G401 (cell line): ENCODE measurements at regions not wholly inside any gene's neighbourhood (a gene's known extent, or its start where the extent isn't known, plus 50 kb on each side); places are given as distances from the start of the nearest gene placed in this dataset.
A peak's percentile ranks its signal among the peaks of the same experiment; 100 is the strongest.

Source experiments
- DNase-seq: peaks from one replicate; pipeline ENCODE4 v3.0.0-alpha.2; 2015; ENCODE audit warnings: low spot score
- in situ Hi-C: cut with HindIII; loops from 2 replicates; pipeline ENCODE4 v1.10.0; 2016; ENCODE audit warnings: low sequenced_read_pairs, mixed read lengths

DNA sequence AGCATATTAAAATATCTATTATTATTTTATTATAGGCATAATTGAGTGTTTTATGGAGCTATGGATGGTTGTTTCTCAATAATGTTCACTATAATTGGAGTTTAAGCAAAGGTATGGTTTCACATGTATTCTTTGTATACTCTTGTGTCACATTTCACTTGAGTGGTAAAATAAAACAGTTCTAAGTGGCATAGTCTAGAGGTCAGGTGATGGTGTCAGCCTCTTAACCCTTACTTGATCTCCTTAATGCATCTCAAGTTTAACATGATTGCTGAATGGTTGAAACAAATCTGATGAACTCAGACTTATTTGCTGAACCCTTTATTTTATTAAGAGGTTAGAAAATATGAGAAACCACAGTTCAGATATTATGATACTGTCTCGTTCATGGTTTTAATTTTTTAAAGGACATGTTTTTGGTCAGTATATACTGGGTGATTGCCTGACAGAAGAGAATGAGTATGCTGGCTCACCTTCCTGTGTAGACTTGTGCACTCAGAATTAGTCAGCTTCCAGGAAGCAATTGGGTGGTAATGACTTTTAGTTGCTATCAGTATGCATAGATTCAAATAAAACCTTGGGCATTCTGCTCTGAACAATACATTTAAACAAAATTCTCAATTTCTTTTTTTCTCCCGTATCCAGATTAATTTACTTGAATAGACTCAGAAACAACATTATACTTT lies 464.6 kb downstream of the PCNX1 start:
- in situ Hi-C loops = no loop called here
- DNase-seq = no peak

DNA sequence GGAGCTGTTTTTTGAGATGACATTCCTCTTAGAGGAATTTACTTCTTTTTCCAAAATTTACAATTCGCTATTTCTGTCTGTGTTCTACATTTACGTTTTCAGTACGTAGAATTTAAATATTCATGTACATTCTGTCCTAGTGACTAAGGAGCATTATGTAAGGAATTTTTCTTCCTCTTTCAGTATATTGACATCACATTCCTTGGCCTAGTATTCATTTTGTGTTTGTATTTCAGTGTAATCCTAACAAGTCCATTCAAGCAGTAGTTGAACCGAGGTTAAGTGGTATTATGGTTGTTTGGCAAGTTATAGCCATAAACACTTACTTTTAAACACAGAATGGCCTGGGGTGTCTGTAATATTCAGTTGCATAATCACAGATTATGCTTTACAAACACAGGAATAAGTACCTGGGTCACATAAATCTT lies 465.2 kb downstream of the PCNX1 start:
- no peak for DNase-seq
- in situ Hi-C loops = no loop called here

DNA sequence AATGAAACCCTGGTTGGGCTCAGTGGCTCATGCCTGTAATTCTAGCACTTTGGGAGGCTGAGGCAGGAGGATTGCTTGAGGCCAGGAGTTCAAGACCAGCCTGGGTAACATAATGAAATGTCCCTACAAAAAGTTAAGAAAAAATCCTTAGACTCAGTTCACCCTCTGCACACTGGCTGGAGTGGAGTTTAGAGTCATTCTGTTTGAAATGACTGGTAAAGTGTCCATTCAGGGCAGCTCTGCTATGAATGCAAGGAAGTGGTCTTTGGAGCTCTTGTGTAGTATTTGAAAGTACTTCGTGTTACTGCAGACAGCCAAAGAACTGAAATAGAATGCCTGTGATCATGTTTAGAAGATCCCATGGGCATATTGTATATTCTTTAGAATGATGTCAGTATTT lies 466.5 kb downstream of the PCNX1 start:
- in situ Hi-C loops = no loop called here
- DNase-seq = no peak

DNA sequence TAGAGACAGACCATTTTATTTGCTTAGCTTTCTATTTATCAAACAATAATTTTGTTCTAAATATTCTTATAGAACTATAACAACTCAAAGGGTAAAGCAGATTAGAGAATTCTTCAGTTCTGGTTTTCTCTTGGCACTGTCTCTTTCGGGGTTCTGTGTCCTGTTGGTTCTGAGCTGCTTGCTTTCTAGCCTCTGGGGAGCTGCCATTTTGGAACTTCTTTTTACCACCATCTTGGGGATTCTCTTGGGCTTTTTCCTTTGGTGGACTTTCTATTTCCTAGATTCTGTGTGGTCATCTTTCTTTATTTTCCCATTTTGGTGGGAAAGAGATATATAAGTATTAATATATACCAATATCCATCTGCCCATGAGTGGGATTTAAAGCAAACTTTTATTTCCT lies 467.7 kb downstream of the PCNX1 start:
- DNase-seq = no peak
- in situ Hi-C loops = no loop called here

DNA sequence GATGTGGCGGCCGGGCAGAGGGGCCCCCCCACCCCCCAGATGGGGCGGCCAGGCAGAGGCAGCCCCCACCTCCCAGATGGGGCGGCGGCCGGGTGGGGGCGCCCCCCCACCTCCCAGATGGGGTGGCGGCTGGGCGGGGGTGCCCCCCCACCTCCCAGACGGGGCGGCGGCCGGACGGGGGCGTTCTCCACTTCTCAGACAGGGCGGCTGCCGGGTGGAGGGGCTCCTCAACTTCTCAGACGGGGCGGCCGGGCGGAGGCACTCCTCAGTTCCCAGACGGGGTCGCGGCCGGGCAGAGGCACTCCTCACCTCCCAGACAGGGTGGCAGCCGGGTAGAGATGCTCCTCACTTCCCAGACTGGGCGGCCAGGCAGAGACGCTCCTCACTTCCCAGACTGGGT lies 469.8 kb downstream of the PCNX1 start:
- no peak for DNase-seq
- in situ Hi-C loops = no loop called here

DNA sequence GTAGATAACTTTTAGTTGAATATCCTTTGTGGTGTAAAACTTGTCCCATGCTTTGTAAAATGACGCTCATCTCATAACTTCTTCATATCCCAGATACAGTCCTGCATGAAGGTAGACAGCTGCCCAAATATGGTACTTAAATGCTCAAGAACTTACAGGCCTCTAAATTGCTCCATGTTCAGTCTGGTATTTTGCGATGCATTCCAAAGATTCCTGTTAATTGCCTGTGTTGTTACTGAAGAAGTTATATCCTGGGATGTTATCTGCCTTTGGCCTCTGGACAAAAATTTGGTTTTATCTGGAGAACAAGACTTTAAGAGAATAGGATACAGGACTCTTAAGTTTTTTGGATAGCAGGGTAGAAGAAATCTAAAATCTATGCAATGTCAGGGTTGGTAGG lies 473.0 kb downstream of the PCNX1 start:
- in situ Hi-C loops = no loop called here
- no peak for DNase-seq

DNA sequence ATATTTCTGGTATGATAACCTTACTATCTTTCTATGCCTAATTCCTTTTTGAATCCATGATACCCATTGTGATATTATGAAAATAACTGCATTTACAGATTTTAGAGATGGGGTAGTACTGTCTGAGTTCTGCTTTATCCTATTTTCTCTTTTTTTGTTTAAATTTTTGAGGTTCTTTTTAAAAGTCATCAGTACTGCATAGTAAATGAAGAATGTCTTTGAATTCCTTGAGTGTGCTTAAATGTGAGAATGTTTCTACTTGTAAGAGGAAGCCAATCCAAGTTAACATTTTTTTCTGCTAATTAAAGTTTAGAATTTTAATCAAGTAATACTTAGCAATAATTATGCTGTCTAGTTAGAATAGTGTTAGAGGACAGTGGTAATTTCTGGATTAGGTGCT lies 474.6 kb downstream of the PCNX1 start:
- in situ Hi-C loops = no loop called here
- no peak for DNase-seq

DNA sequence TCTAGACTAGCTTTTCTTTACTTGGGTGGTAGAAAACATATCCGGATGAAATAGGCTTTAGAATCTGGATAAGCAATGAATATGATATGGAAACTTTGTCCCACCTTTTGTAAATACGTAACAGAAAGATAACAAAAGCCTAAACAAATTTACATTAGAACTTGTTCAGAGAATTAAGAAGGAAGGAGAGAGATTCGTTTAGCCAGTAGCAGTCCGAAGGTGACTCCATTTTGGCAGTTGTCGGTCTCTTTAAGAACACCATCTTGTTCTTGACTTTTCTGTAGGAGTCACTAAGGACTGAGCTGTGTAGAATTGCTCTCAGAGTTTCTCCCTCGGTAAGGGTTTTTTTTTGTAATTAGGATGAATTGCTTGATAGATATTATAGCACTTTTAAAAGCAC lies 475.1 kb downstream of the PCNX1 start:
- DNase-seq = no peak
- in situ Hi-C loops = no loop called here

DNA sequence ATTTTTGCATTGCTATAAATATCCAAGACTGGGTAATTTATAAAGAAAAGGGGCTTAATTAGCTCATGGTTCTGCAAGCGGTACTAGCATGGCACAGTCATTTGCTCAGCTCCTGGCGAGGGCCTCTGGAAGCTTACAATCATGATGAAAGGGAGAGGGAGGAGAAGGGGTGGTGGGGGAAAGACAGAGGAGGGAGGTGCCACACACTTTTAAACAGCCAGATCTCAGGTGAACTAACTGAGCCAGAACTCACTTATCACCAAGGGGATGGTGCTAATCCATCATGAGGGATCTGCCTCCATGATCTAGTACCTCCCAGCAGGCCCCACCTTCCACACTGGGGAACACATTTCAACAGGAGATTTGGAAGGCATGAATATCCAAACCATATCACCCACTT lies 476.3 kb downstream of the PCNX1 start:
- no peak for DNase-seq
- in situ Hi-C loops = no loop called here

DNA sequence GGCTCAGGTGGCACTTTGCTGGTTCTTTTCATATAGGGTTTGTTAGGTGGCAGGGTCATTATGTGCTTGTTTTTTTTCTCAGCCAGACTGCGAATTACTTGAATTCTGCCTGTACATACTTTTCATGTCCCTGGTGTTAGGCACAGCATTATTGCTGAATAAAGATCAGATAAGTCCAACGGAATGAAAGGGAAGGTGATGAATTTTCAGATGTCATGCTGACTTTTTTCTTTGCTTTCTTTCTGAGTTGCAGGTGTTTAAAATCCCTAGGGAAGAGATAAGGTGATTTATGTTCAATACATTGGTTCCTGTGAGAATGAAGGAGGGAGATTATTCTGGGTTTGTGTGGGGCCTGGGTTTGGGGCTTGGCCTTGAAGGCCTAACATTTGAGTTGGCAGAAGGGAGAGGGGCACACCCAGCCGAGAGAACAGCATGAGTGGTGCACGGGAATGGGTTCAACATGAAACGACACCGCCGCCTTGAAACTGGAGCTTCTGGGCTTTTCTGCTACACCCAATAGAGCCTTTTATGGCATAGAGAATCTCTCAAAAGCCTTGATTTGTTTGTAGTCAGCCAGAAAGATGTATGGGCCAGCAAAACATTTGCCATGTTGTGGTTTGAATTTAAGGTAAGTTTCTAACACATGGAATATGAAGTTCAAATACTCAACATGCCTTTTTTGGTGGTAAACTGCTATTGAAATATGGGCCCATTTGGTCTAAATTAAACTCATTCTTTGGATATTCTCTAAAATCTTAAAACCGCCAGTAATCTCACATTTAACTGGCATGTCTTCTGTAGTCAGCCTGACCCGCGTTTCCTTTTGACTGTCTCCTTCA lies 477.0 kb downstream of the PCNX1 start:
- no peak for DNase-seq
- in situ Hi-C loops = no loop called here

DNA sequence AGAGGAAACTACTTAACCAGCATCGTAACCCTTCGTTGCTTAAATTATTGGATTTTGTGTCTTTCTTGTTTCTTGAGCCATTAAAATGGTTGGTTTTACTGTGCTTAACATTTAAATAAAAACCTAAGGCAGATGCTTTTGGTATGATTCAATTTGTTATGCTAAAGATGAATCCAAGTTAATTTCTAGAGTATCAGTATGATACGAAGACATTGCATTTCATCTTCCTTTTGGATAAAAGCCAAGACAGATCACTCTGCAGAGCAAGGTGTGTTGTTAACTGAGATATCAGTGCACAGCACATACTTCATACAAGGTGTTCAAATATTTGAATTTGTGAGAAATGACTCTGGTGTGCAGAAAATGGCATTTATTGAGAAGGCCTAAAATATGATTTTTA lies 480.5 kb downstream of the PCNX1 start:
- in situ Hi-C loops = no loop called here
- no peak for DNase-seq

DNA sequence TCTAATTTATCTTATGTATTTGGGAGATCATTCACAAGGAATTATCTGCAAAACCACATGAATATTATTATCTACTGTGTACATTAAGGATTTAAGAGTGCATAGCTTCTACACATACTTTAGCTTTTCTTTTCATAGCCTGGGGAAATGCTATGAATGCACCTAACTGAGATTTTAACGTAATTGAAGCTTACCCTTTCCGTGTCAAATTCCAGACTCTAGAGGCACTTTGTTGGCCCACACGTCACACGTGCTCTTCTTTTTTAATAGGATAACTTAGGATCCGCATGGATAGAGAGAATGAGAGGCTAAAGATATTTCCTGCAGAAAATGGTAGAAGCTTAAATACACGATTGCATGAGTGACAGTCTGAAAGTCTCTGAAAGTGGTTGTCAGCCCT lies 481.1 kb downstream of the PCNX1 start:
- DNase-seq = no peak
- in situ Hi-C loops = no loop called here

DNA sequence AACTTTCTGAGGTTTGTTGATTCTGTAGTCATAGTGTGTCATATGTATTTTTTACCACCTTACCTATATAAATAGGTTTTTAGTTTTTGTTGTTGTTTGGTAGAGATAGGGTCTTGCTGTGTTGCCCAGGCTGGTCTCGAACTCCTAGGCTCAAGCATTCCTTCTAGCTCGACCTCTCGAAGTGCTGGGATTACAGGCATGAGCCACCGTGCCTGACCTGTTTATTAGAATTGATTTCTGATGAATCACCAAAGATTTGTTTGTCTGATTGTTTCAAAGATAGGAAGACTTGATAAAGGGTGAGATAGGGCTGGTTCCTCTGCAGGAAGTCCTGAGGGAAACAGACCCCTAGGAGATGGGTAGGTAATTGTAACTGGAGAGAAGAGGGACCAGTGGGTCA lies 481.6 kb downstream of the PCNX1 start:
- in situ Hi-C loops = no loop called here
- DNase-seq = no peak

DNA sequence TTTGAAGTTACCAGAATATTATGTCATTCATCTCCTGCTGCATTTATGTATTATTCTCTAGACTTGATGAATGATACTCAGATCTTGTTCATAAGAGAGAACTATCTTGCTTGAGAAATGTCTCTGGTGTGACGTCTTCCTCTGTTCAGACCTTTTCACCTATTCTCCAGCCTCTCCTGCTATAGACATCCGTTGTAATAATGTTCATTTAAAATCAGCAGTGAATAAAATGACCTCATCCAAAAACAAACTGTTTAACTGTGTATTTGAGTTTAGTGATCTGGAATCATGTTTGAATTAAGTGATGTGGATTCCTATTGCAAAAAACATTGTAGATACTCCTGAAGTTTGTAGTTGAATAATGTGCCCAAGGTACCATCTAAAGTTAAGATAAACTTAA lies 487.1 kb downstream of the PCNX1 start:
- in situ Hi-C loops = no loop called here
- DNase-seq = no peak

DNA sequence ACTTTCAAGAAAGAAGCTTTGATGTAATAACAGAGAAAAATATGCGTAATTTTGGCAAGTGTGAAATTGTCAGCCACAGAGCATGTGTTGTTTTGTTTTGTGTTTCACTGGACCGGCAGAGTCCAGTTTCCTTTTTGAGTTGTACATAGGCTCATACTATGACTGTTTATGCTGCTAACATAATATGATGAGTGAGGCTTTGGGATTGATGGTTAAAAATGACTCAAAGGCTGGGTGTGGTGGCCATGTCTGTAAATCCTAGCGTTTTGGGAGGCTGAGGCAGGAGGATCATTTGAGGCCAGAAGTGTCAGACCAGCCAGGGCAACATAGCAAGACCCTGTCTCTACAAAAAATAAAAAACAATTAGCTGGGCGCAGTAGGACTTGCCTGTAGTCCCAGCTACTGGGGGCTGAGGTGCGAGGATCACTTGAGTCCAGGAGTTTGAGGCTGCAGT lies 487.9 kb downstream of the PCNX1 start:
- in situ Hi-C loops = no loop called here
- no peak for DNase-seq

DNA sequence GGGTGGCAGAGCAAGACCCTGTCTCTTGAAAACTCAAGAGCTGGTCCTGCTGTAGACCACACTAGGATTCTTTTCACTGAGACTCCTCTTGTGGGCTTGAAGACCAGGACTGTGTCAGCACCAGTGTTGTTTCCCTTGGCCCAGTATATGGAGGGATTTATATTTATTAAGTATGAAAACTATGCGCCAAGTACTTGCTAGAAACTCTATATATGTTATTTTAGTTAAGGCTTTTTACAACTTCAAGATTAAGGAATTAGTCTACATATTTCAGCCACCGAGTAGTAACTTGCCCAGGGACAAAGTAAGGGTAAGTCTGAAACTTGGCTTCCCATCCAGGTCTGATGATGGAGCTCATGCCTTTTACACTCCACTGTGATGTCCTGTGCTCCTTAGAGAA lies 488.4 kb downstream of the PCNX1 start:
- DNase-seq = no peak
- in situ Hi-C loops = no loop called here

DNA sequence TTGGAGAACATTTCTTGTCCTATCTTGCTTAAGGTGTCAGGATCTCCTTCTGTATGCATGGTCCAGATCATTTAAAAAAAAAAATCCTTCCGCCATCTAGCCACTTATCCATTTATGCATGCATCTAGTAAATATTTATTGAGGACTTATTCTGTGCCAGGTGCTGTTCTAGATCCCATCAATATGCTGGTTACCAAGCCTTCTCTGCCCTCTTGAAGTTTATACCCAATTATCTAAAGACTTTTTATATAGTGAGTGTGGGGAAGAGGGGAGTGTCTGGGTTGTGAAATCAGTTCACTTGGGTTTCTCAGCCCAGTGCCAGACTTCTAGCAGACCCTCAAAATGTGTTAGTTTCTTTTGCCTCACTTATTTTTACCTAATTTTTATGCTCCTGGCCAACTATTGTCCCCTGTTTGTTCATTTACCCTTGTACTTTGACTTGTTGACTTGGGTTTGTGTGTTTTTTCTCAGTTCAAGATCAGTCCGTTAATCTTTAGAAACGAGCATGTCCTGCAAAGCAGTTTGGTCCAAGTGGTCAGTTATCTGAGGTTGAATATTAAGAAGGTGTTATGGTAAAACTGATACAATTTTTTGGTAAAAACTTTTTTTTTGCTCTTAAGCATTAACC lies 488.9 kb downstream of the PCNX1 start:
- no peak for DNase-seq
- in situ Hi-C loops = no loop called here

DNA sequence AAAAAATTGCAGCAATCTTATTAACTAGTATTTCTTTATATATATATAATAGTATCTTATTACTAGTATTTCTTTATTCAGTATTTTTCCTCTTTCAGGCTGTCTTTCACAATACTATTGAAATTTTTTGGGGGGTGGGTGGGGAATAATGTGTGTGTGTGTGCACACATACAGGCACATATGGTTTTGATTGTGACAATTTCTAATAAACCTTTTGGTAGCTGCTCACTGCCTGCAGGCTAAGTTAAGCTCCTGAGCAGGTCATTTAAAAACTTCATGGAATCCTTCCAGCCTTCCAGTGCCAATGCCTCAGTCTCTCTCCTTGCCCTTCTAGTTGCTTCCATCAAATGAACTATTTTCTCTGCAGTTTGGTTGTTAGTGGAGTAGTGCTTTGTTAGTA lies 490.1 kb downstream of the PCNX1 start:
- in situ Hi-C loops = no loop called here
- no peak for DNase-seq

DNA sequence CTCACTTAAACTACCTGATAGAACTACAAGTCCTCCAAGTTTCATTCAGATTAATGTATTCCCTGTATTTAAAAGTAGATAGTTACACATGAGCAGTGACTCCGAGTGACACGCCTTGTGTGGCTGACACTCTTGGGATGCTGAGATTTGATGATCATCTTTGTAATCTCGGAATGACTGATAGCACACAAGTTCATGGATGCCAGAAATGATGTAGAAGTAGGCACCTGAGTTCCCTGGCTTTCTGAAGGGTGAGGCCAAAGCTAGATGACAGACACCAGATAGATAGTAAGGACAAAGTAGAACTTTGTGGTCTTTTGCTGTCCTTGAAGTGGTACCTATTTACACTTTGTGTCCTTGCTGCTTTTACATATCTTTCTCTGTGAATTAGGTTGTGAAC lies 491.2 kb downstream of the PCNX1 start:
- no peak for DNase-seq
- in situ Hi-C loops = no loop called here

DNA sequence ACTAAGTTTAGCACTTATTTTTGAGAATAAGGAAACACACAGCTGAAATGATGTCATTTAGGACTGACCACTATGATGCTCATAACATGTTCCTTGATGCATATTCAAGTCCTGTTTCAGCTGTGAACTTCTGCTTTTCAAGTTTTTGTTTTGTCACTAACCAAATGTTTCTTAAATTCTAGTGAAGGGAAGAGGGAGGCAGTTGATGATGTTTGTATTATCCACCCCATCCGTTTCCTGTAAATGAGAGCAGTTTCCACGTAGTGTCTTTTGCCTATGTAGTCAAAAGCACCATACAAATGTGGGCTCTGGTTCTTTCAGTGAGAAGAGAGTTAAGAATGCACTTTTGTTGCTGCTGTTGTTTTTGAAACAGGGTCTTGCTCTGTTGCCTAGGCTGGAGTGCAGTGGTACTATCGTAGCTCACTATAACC lies 491.8 kb downstream of the PCNX1 start:
- DNase-seq = peak; percentile 16
- in situ Hi-C loops = no loop called here
